CD8-positive, alpha-beta memory T cell (primary cell): ENCODE measurements at regions not wholly inside any gene's neighbourhood (a gene's known extent, or its start where the extent isn't known, plus 50 kb on each side); places are given as distances from the start of the nearest gene placed in this dataset.

ENCODE experiments used
- CTCF ChIA-PET: fragments of 350-600 bp; sonication (Branson Sonifier 250); formaldehyde crosslinking; loops from one replicate; lab custom pipeline; 2021; ENCODE audit warnings: antibody characterized with exemption; lab: Charles Lee
- POLR2A ChIA-PET: fragments of 350-600 bp; sonication (Branson Sonifier 250); formaldehyde crosslinking; loops from one replicate; lab custom pipeline; 2021; ENCODE audit warnings: antibody characterized with exemption; lab: Charles Lee
- DNase-seq, 5 donors: peaks; one replicate each; pipeline versions ENCODE4 v3.0.0 to v3.0.0-alpha.2; 2020 to 2022; ENCODE audit warnings: mixed read lengths in 1 of 5
- H3K27ac ChIP-seq: one replicate; pipeline ENCODE4 v1.7.0; 2013; ENCODE audit warnings: low read depth, mild to moderate bottlenecking, low read length, moderate library complexity
- H3K27me3 ChIP-seq: 2 replicates; pipeline ENCODE4 v1.7.0; 2013; ENCODE audit warnings: low read length, mild to moderate bottlenecking; ENCODE audit not compliant: insufficient read depth, poor library complexity, severe bottlenecking
- H3K36me3 ChIP-seq: 2 replicates; pipeline ENCODE4 v1.7.0; 2013; ENCODE audit warnings: mild to moderate bottlenecking, low read length, moderate library complexity; ENCODE audit not compliant: insufficient read depth
- H3K4me1 ChIP-seq: 2 replicates; pipeline ENCODE4 v1.7.0; 2013; ENCODE audit warnings: mild to moderate bottlenecking, low read length, moderate library complexity; ENCODE audit not compliant: insufficient read depth
- H3K4me3 ChIP-seq: 2 replicates; pipeline ENCODE4 v1.7.0; 2013; ENCODE audit warnings: mild to moderate bottlenecking, low read length
- H3K9me3 ChIP-seq: 2 replicates; pipeline ENCODE4 v1.7.0; 2013; ENCODE audit warnings: mild to moderate bottlenecking, low read length
- H3K27ac Mint-ChIP-seq, 8 donors: one replicate each; pipeline ENCODE4 v1.8.0; 2020 to 2021; ENCODE audit warnings: mixed read lengths in 8 of 8, mild to moderate bottlenecking in 6 of 8, inconsistent platforms in 3 of 8, moderate library complexity in 3 of 8
- H3K27me3 Mint-ChIP-seq, 2 donors: one replicate each; pipeline ENCODE4 v1.8.0; 2020 to 2021; ENCODE audit warnings: mixed read lengths in 2 of 2, mild to moderate bottlenecking in 1 of 2, moderate library complexity in 1 of 2
- H3K36me3 Mint-ChIP-seq, 3 donors: one replicate each; pipeline ENCODE4 v1.8.0; 2020 to 2021; ENCODE audit warnings: mixed read lengths in 3 of 3, inconsistent platforms in 1 of 3, mild to moderate bottlenecking in 1 of 3
- H3K4me1 Mint-ChIP-seq, 3 donors: one replicate each; pipeline ENCODE4 v1.8.0; 2020 to 2021; ENCODE audit warnings: mixed read lengths in 3 of 3, inconsistent platforms in 1 of 3, mild to moderate bottlenecking in 1 of 3
- H3K4me3 Mint-ChIP-seq, 7 donors: one replicate each; pipeline ENCODE4 v1.8.0; 2020 to 2021; ENCODE audit warnings: mixed read lengths in 7 of 7, mild to moderate bottlenecking in 6 of 7, moderate library complexity in 4 of 7, inconsistent platforms in 2 of 7
- H3K9me3 Mint-ChIP-seq, 5 donors: one replicate each; pipeline ENCODE4 v1.8.0; 2020 to 2022; ENCODE audit warnings: mixed read lengths in 5 of 5, mild to moderate bottlenecking in 3 of 5, moderate library complexity in 2 of 5, inconsistent platforms in 1 of 5

DNA sequence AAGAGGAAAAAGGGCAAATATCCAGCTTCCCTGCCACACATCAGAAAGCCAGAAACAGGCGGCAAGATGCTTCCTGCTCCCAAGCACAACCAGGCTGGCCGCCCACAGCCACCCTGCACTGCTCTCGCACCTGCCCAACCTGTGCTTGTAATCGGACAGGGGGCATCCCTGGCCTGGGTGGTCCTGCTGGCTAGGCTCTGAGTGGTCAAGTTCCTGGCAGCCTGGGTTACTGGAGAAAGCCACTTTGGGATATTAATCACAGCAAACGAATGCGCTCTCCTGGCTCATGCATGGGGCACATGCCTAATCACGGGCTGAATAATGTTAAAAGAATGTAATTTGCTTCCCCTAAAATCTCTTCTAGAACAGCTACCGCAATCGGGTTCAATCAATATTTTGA is 442.4 kb downstream of the MCTP2 start:
- Histone ChIP-seq H3K4me1 (no peaks in the 10 kb centered on the region), H3K9me3 (no peaks in the 10 kb centered on the region), H3K36me3 (no peaks in the 10 kb centered on the region), H3K27ac (no peak overlapping the region), H3K27me3 (no peaks in the 10 kb centered on the region), H3K4me3 (no peak overlapping the region)
- Mint-ChIP-seq H3K36me3 (no peaks in the 10 kb centered on the region), H3K27ac (no peak overlapping the region), H3K27me3 (peaks cover 10 to 16% of the 10 kb centered on the region in 2 donors), H3K4me3 (no peak overlapping the region), H3K9me3 (peaks cover 0 to 2% (median 0%) of the 10 kb centered on the region in 5 donors), H3K4me1 (no peaks in the 10 kb centered on the region)
- POLR2A ChIA-PET: no interaction called here
- DNase-seq: no peak
- CTCF ChIA-PET: no interaction called here

DNA sequence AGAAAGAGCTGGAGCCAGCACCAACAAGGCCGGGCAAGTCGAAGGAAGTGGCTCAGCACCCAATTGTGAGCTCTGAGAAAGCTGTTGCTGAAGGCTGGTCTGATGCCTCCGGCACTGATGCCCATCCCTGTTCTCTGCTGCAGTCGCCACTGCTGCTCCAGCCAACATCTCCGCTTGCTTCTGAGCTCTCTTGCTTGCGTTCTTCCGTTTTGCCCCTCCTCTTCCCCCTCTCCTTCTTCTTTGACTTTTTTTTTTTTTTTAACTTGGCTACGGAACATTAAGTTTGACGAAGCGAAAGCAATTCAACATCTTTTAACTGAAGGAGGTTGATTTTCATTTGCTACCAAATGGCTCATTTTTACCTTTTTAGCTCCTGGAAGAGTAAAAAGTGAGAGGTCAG is 442.9 kb downstream of the MCTP2 start:
- Histone ChIP-seq H3K9me3 (no peaks in the 10 kb centered on the region), H3K27me3 (no peaks in the 10 kb centered on the region), H3K4me1 (no peaks in the 10 kb centered on the region), H3K36me3 (no peaks in the 10 kb centered on the region), H3K4me3 (no peak overlapping the region), H3K27ac (no peak overlapping the region)
- H3K27me3 Mint-ChIP-seq: peaks cover 10 to 16% of the 10 kb centered on the region in 2 donors
- no peak overlapping the region for H3K27ac Mint-ChIP-seq
- ChIA-PET CTCF (no interaction called here), POLR2A (no interaction called here)
- H3K4me1 Mint-ChIP-seq: no peaks in the 10 kb centered on the region
- DNase-seq: no peak
- H3K9me3 Mint-ChIP-seq: peaks cover 0 to 2% (median 0%) of the 10 kb centered on the region in 5 donors
- no peak overlapping the region for H3K4me3 Mint-ChIP-seq
- H3K36me3 Mint-ChIP-seq: no peaks in the 10 kb centered on the region

DNA sequence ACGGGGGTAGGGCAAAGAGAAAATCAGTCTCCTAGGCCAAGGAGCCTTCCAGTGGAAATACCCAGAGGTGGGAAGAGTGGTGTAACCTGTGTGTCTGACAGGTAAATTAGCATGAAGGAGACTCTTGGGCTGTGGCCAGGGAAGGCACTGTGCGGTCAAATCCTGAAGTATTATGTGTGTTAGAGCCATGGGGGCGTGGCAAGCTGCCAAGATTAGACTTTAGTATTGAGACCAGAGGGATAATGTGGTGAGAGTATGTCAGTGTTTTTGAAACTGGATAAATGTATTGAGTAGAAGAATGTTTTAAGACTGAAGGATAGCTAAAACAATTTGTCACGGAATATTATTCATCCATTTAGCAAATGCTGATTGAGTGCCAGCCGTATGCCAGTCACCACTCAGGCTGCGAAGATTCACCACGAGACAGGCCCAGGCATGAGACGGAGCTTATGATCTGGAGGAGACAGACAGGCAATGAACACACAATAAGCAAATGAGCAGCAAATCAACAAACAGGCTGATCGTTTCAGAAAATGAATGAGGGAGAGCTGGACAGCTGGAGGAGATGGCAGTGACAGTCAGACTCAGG is 445.9 kb downstream of the MCTP2 start:
- DNase-seq: no peak
- ChIA-PET POLR2A (no interaction called here), CTCF (interaction anchor here (1.0 kb wide), 1 partner anchor 12 kb away, joined by 3 read pairs; no protein-coding TSS in a partner anchor)
- H3K36me3 Mint-ChIP-seq: no peaks in the 10 kb centered on the region
- H3K9me3 Mint-ChIP-seq: peaks cover 0 to 2% (median 0%) of the 10 kb centered on the region in 5 donors
- H3K4me1 Mint-ChIP-seq: no peaks in the 10 kb centered on the region
- H3K36me3 ChIP-seq: no peaks in the 10 kb centered on the region
- H3K4me3 ChIP-seq: no peak overlapping the region
- H3K27ac Mint-ChIP-seq: no peak overlapping the region
- peaks cover 15% of the 10 kb centered on the region in 2 donors for H3K27me3 Mint-ChIP-seq
- H3K27ac ChIP-seq: no peak overlapping the region
- peaks cover 3% of the 10 kb centered on the region for H3K27me3 ChIP-seq
- H3K4me3 Mint-ChIP-seq: no peak overlapping the region
- H3K4me1 ChIP-seq: no peaks in the 10 kb centered on the region
- H3K9me3 ChIP-seq: no peaks in the 10 kb centered on the region

- H3K27ac ChIP-seq: no peak overlapping the region
- Mint-ChIP-seq H3K27ac (no peak overlapping the region), H3K27me3 (peaks cover 7 to 14% of the 10 kb centered on the region in 2 donors), H3K4me1 (no peaks in the 10 kb centered on the region), H3K36me3 (no peaks in the 10 kb centered on the region), H3K4me3 (no peak overlapping the region), H3K9me3 (no peaks in the 10 kb centered on the region)
- no peaks in the 10 kb centered on the region for H3K4me1 ChIP-seq
- H3K27me3 ChIP-seq: peaks cover 3% of the 10 kb centered on the region
- no peaks in the 10 kb centered on the region for H3K9me3 ChIP-seq
- H3K36me3 ChIP-seq: no peaks in the 10 kb centered on the region
- ChIA-PET POLR2A (no interaction called here), CTCF (no interaction called here)
- DNase-seq: no peak
- H3K4me3 ChIP-seq: no peak overlapping the region
Observed at GRCh38 chr15:94682171-94682570, 450.8 kb downstream of the MCTP2 start.

DNA sequence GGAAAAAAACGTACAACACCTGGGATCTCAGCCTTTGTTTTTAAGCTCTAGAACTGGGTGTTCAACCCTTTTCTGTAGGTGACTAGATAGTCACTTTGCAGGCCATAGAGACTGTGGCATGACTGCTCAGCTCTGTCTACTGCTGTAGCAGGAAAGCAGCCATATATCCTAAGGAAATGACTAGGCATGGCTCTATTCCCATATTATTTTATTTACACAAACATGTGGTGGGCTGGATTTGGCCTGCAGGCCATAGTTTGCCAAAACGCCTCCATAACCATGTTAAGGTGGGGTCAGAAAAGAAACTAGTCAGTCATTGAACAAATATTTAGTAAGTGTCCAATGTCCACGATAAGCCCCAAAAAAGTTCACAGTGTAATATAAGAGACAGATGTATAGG is 452.5 kb downstream of the MCTP2 start:
- Mint-ChIP-seq H3K36me3 (no peaks in the 10 kb centered on the region), H3K4me3 (no peak overlapping the region), H3K4me1 (no peaks in the 10 kb centered on the region), H3K27me3 (peaks cover 6 to 13% of the 10 kb centered on the region in 2 donors), H3K27ac (no peak overlapping the region), H3K9me3 (no peaks in the 10 kb centered on the region)
- Histone ChIP-seq H3K4me1 (no peaks in the 10 kb centered on the region), H3K27me3 (peaks cover 3% of the 10 kb centered on the region), H3K9me3 (no peaks in the 10 kb centered on the region), H3K36me3 (no peaks in the 10 kb centered on the region), H3K27ac (no peak overlapping the region), H3K4me3 (no peak overlapping the region)
- CTCF ChIA-PET: no interaction called here
- DNase-seq: no peak
- POLR2A ChIA-PET: no interaction called here

- Histone ChIP-seq H3K4me1 (no peaks in the 10 kb centered on the region), H3K36me3 (no peaks in the 10 kb centered on the region), H3K4me3 (no peak overlapping the region), H3K27ac (no peak overlapping the region), H3K9me3 (no peaks in the 10 kb centered on the region), H3K27me3 (no peaks in the 10 kb centered on the region)
- Mint-ChIP-seq H3K9me3 (peaks cover 0 to 2% (median 0%) of the 10 kb centered on the region in 5 donors), H3K4me3 (no peak overlapping the region), H3K27me3 (peaks cover 0 to 1% of the 10 kb centered on the region in 2 donors), H3K36me3 (no peaks in the 10 kb centered on the region), H3K4me1 (no peaks in the 10 kb centered on the region), H3K27ac (no peak overlapping the region)
- ChIA-PET CTCF (no interaction called here), POLR2A (no interaction called here)
- no peak for DNase-seq
Observed at GRCh38 chr15:94691169-94691568, 459.8 kb downstream of the MCTP2 start.

GRCh38 chr15:94692710-94693109 is 461.3 kb downstream of the MCTP2 start:
- H3K9me3 Mint-ChIP-seq: peaks cover 0 to 2% (median 0%) of the 10 kb centered on the region in 5 donors
- ChIA-PET POLR2A (no interaction called here), CTCF (no interaction called here)
- H3K27me3 ChIP-seq: no peaks in the 10 kb centered on the region
- no peaks in the 10 kb centered on the region for H3K36me3 ChIP-seq
- H3K4me3 Mint-ChIP-seq: no peak overlapping the region
- DNase-seq: no peak
- peaks cover 0 to 1% of the 10 kb centered on the region in 2 donors for H3K27me3 Mint-ChIP-seq
- H3K36me3 Mint-ChIP-seq: no peaks in the 10 kb centered on the region
- no peak overlapping the region for H3K4me3 ChIP-seq
- H3K9me3 ChIP-seq: no peaks in the 10 kb centered on the region
- H3K27ac ChIP-seq: no peak overlapping the region
- H3K4me1 Mint-ChIP-seq: no peaks in the 10 kb centered on the region
- H3K27ac Mint-ChIP-seq: peak overlapping the region in 1 of 8 donors; percentile 59
- no peaks in the 10 kb centered on the region for H3K4me1 ChIP-seq

GRCh38 chr15:94700211-94700610 is 468.9 kb downstream of the MCTP2 start:
- no peak for DNase-seq
- H3K36me3 ChIP-seq: no peaks in the 10 kb centered on the region
- no peaks in the 10 kb centered on the region for H3K4me1 Mint-ChIP-seq
- ChIA-PET CTCF (no interaction called here), POLR2A (no interaction called here)
- no peak overlapping the region for H3K27ac Mint-ChIP-seq
- no peaks in the 10 kb centered on the region for H3K4me1 ChIP-seq
- no peak overlapping the region for H3K4me3 Mint-ChIP-seq
- no peaks in the 10 kb centered on the region for H3K9me3 ChIP-seq
- no peaks in the 10 kb centered on the region for H3K36me3 Mint-ChIP-seq
- peaks cover 0 to 2% (median 0%) of the 10 kb centered on the region in 5 donors for H3K9me3 Mint-ChIP-seq
- no peak overlapping the region for H3K4me3 ChIP-seq
- H3K27me3 Mint-ChIP-seq: peaks cover 2 to 8% of the 10 kb centered on the region in 2 donors
- no peak overlapping the region for H3K27ac ChIP-seq
- no peaks in the 10 kb centered on the region for H3K27me3 ChIP-seq
